GM23338 (cell line): ENCODE measurements at regions not wholly inside any gene's neighbourhood (a gene's known extent, or its start where the extent isn't known, plus 50 kb on each side); places are given as distances from the start of the nearest gene placed in this dataset.
"Not testable (repeated sequence)": the region's sequence is repeated elsewhere in the genome, so short reads cannot be mapped to it uniquely, and the experiment has no call there.

Source experiments
- ATAC-seq: fragments of 200-7000 bp; cut with Tn5 transposase; 3 replicates; pipeline ENCODE4 v1.9.1; 2020
- DNase-seq: peaks from one replicate; pipeline ENCODE4 v3.0.0-alpha.2; 2015; ENCODE audit warnings: low spot score
- H2AFZ ChIP-seq: fragments of 200-600 bp; sonication (generic); 2 replicates; pipeline ENCODE4 v1.8.0; 2016; ENCODE audit warnings: antibody characterized with exemption, mild to moderate bottlenecking, moderate library complexity
- H3F3A ChIP-seq: fragments of 200-600 bp; sonication (generic); replicated peaks from 2 replicates; pipeline ENCODE4 v1.8.0; 2017; ENCODE audit warnings: antibody characterized with exemption, mixed run types, low read depth
- H3K27ac ChIP-seq: fragments of 200-600 bp; sonication (generic); 2 replicates; pipeline ENCODE4 v1.6.1; 2016; ENCODE audit warnings: low read depth
- H3K27me3 ChIP-seq: fragments of 200-600 bp; sonication (generic); 2 replicates; pipeline ENCODE4 v1.8.0; 2016; ENCODE audit warnings: mild to moderate bottlenecking, mixed run types, moderate library complexity; ENCODE audit not compliant: insufficient read depth
- H3K36me3 ChIP-seq: fragments of 200-600 bp; sonication (generic); 2 replicates; pipeline ENCODE4 v1.8.0; 2016; ENCODE audit warnings: mild to moderate bottlenecking; ENCODE audit not compliant: insufficient read depth
- H3K4me1 ChIP-seq: fragments of 200-600 bp; sonication (generic); 2 replicates; pipeline ENCODE4 v1.8.0; 2016; ENCODE audit warnings: mild to moderate bottlenecking, moderate library complexity; ENCODE audit not compliant: insufficient read depth
- H3K4me2 ChIP-seq: fragments of 200-600 bp; sonication (generic); 2 replicates; pipeline ENCODE4 v1.7.1; 2017; ENCODE audit warnings: mixed run types
- H3K4me3 ChIP-seq: fragments of 200-600 bp; sonication (generic); 2 replicates; pipeline ENCODE4 v1.6.1; 2016; ENCODE audit warnings: mixed run types
- H3K79me2 ChIP-seq: fragments of 200-600 bp; sonication (generic); replicated peaks from 2 replicates; pipeline ENCODE4 v1.8.0; 2017; ENCODE audit warnings: mild to moderate bottlenecking; ENCODE audit not compliant: insufficient read depth
- H3K9me2 ChIP-seq: fragments of 200-600 bp; sonication (generic); 2 replicates; pipeline ENCODE4 v1.8.0; 2017; ENCODE audit not compliant: insufficient read depth
- H4K20me1 ChIP-seq: fragments of 200-600 bp; sonication (generic); replicated peaks from 2 replicates; pipeline ENCODE4 v1.8.0; 2017; ENCODE audit warnings: mild to moderate bottlenecking; ENCODE audit not compliant: insufficient read depth
- H3K27ac Mint-ChIP-seq: 2 replicates; pipeline ENCODE4 v1.8.0; 2020; ENCODE audit warnings: inconsistent platforms, mild to moderate bottlenecking, moderate library complexity, mixed read lengths
- H3K27me3 Mint-ChIP-seq: 3 replicates; pipeline ENCODE4 v1.8.0; 2022; ENCODE audit warnings: low read depth, mild to moderate bottlenecking, moderate library complexity, mixed read lengths, inconsistent platforms; ENCODE audit not compliant: insufficient read depth, poor library complexity
- H3K36me3 Mint-ChIP-seq: 3 replicates; pipeline ENCODE4 v1.8.0; 2021; ENCODE audit warnings: low read depth, mild to moderate bottlenecking, inconsistent platforms, moderate library complexity, mixed read lengths
- H3K4me1 Mint-ChIP-seq: 3 replicates; pipeline ENCODE4 v1.8.0; 2020; ENCODE audit warnings: mild to moderate bottlenecking, inconsistent platforms, mixed read lengths
- H3K4me3 Mint-ChIP-seq: 3 replicates; pipeline ENCODE4 v1.8.0; 2021; ENCODE audit warnings: moderate library complexity, mild to moderate bottlenecking, inconsistent platforms, mixed read lengths
- H3K9me3 Mint-ChIP-seq: 3 replicates; pipeline ENCODE4 v1.8.0; 2020; ENCODE audit warnings: moderate library complexity, mild to moderate bottlenecking, inconsistent platforms, mixed read lengths
- CTCF ChIP-seq, 2 experiments: fragments of 200-600 bp in 1 of 2; sonication (generic) in 1 of 2; conservative IDR thresholded peaks; 2 replicates each; pipeline versions ENCODE4 v1.5.1 to v1.6.1; 2016 to 2017; ENCODE audit warnings: antibody characterized with exemption in 2 of 2, low read depth in 2 of 2, mild to moderate bottlenecking in 2 of 2, moderate library complexity in 1 of 2
- ETS1 ChIP-seq: IDR thresholded peaks from 2 replicates; pipeline ENCODE4 v1.6.1; 2016; ENCODE audit warnings: antibody characterized with exemption
- EZH2 ChIP-seq: fragments of 200-600 bp; sonication (generic); IDR thresholded peaks from one replicate; pipeline ENCODE4 v1.8.0; 2017; ENCODE audit warnings: antibody characterized with exemption, mild to moderate bottlenecking, low read depth; ENCODE audit not compliant: unreplicated experiment
- EZH2phosphoT487 ChIP-seq: fragments of 200-600 bp; sonication (generic); IDR thresholded peaks from one replicate; pipeline ENCODE4 v1.8.1; 2018; ENCODE audit warnings: antibody characterized with exemption; ENCODE audit not compliant: unreplicated experiment
- JUNB ChIP-seq: IDR thresholded peaks from one replicate; pipeline ENCODE4 v1.6.1; 2016; ENCODE audit warnings: antibody characterized with exemption; ENCODE audit not compliant: unreplicated experiment
- NANOG ChIP-seq: IDR thresholded peaks from 2 replicates; pipeline ENCODE4 v1.6.1; 2016; ENCODE audit warnings: antibody characterized with exemption, borderline replicate concordance
- STAT1 ChIP-seq: IDR thresholded peaks from one replicate; pipeline ENCODE4 v1.6.1; 2016; ENCODE audit warnings: antibody characterized with exemption; ENCODE audit not compliant: unreplicated experiment
- ZNF462 ChIP-seq: fragments of 250-450 bp; sonication (Bioruptor Pico); IDR thresholded peaks from 2 replicates; pipeline ENCODE4 v1.5.0; 2020; ENCODE audit warnings: mild to moderate bottlenecking, moderate library complexity

DNA sequence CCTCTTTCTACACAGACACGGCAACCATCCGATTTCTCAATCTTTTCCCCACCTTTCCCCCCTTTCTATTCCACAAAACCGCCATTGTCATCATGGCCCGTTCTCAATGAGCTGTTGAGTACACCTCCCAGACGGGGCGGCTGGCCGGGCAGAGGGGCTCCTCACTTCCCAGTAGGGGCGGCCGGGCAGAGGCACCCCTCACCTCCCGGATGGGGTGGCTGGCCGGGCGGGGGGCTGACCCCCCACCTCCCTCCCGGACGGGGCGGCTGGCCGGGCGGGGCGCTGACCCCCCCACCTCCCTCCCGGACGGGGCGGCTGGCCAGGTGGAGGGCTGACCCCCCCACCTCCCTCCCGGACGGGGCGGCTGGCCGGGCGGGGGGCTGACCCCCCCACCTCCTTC, 168.0 kb upstream of the SPRED2 start:
- H3K9me2 ChIP-seq, H4K20me1 ChIP-seq, H3K27ac Mint-ChIP-seq: not testable (repeated sequence)

DNA sequence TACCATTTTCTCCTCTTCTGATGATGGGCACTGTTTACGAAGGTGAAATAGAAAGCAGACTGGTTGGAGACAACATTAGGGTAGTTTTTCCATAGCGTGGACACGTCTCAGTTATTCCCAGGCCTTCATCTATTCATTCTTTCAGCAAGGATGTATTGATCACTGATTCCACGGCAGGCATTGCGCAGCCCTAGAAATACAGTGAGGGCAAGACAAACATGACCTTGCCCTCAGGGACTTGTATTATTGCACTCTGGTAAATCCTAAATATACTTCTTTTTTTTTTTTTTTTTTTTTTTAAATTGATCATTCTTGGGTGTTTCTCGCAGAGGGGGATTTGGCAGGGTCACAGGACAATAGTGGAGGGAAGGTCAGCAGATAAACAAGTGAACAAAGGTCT, 167.3 kb upstream of the SPRED2 start:
- no peak for DNase-seq
- no peak for TF ChIP-seq STAT1
- TF ChIP-seq EZH2, result no peak
- TF ChIP-seq ZNF462 (CRISPR knock-in tag), result no peak
- no peak for TF ChIP-seq CTCF (conservative IDR thresholded peaks at IDR 0.05; ENCODE audit: low read depth in 2 of 2)
- TF ChIP-seq JUNB, result no peak
- TF ChIP-seq ETS1, result no peak
- no peak for TF ChIP-seq EZH2phosphoT487
- TF ChIP-seq NANOG, result no peak
- Mint-ChIP-seq H3K4me3 (no peak overlapping the region), H3K27ac (no peak overlapping the region), H3K4me1 (no peaks in the 10 kb centered on the region; the same call in 2 of the 3 replicates), H3K27me3 (peaks cover 8% of the 10 kb centered on the region), H3K9me3 (peaks cover 13% of the 10 kb centered on the region; the same call in 2 of the 3 replicates), H3K36me3 (peaks cover 9% of the 10 kb centered on the region; the same call in 2 of the 3 replicates)
- Histone ChIP-seq H3K79me2 (no peaks in the 10 kb centered on the region), H3K36me3 (no peaks in the 10 kb centered on the region), H2AFZ (no peak overlapping the region), H3K4me3 (no peak overlapping the region), H3K4me1 (no peaks in the 10 kb centered on the region), H3K27me3 (no peaks in the 10 kb centered on the region), H3K9me2 (no peaks in the 10 kb centered on the region), H3K4me2 (no peak overlapping the region), H3F3A (no peaks in the 10 kb centered on the region), H3K27ac (no peak overlapping the region), H4K20me1 (no peaks in the 10 kb centered on the region)
- no peak for ATAC-seq

More for the DNA sequence above, 168.0 kb upstream of the SPRED2 start:
- not testable (repeated sequence) for H3K27ac ChIP-seq, H3K36me3 ChIP-seq, H3K36me3 Mint-ChIP-seq, H3K27me3 Mint-ChIP-seq, H3K4me1 Mint-ChIP-seq, H3F3A ChIP-seq, H2AFZ ChIP-seq, H3K4me3 ChIP-seq, H3K4me1 ChIP-seq, H3K27me3 ChIP-seq, H3K4me3 Mint-ChIP-seq, H3K4me2 ChIP-seq, DNase-seq, ATAC-seq, H3K79me2 ChIP-seq
- H3K9me3 Mint-ChIP-seq, result peaks cover 13% of the 10 kb centered on the region; the same call in 2 of the 3 replicates
